HCT116 (cell line): ENCODE measurements at regions not wholly inside any gene's neighbourhood (a gene's known extent, or its start where the extent isn't known, plus 50 kb on each side); places are given as distances from the start of the nearest gene placed in this dataset.

ENCODE experiments used
- CEBPB ChIP-seq: IDR thresholded peaks from 2 replicates; pipeline ENCODE4 v1.6.1; 2012; ENCODE audit warnings: low read depth
- CTCF ChIP-seq, 3 experiments: fragments of 200-600 bp in 1 of 3; sonication (generic) in 1 of 3; IDR thresholded peaks in 2 of 3; conservative IDR thresholded peaks in 1 of 3; 2 replicates each; pipeline ENCODE4 v1.5.1; 2012 to 2017; ENCODE audit warnings: low read depth in 2 of 3, low read length in 2 of 3, antibody characterized with exemption in 1 of 3, borderline replicate concordance in 1 of 3, control low read depth in 1 of 3, mild to moderate bottlenecking in 1 of 3, mixed read lengths in 1 of 3, mixed run types in 1 of 3, moderate library complexity in 1 of 3; ENCODE audit not compliant: insufficient read depth in 1 of 3
- EZH2 ChIP-seq: fragments of 200-600 bp; sonication (generic); IDR thresholded peaks from 2 replicates; pipeline ENCODE4 v1.6.1; 2017; ENCODE audit warnings: antibody characterized with exemption, mixed run types
- EZH2phosphoT487 ChIP-seq: fragments of 200-600 bp; IDR thresholded peaks from 2 replicates; pipeline ENCODE4 v1.6.1; 2018; ENCODE audit warnings: antibody characterized with exemption, borderline replicate concordance
- MAX ChIP-seq: IDR thresholded peaks from 2 replicates; pipeline ENCODE4 v1.6.1; 2012
- POLR2A ChIP-seq: IDR thresholded peaks from 2 replicates; pipeline ENCODE4 v1.7.0; 2011; ENCODE audit warnings: borderline replicate concordance; ENCODE audit not compliant: insufficient read depth, insufficient read length; ENCODE audit errors: extremely low read depth
- RAD21 ChIP-seq: IDR thresholded peaks from 2 replicates; pipeline ENCODE4 v1.6.1; 2012; ENCODE audit warnings: low read depth, mild to moderate bottlenecking
- REST ChIP-seq: IDR thresholded peaks from 2 replicates; pipeline ENCODE4 v1.6.1; 2012; ENCODE audit warnings: low read depth

- TF ChIP-seq CEBPB (no peak), CTCF (IDR thresholded peaks at IDR 0.05 in 2 of 3, conservative IDR thresholded peaks at IDR 0.05 in 1 of 3; ENCODE audit: borderline replicate concordance in 1 of 3, insufficient read depth in 1 of 3, low read depth in 2 of 3, low read length in 2 of 3) (no peak), MAX (no peak), POLR2A (no peak), RAD21 (no peak), REST (no peak), EZH2 (no peak), EZH2phosphoT487 (no peak)
Measured at GRCh38 chr11:115928811-115929210, 424.6 kb upstream of the CADM1 start.
